ENCODE measurements at regions not wholly inside any gene's neighbourhood (a gene's known extent, or its start where the extent isn't known, plus 50 kb on each side); places are given as distances from the start of the nearest gene placed in this dataset.

DNA sequence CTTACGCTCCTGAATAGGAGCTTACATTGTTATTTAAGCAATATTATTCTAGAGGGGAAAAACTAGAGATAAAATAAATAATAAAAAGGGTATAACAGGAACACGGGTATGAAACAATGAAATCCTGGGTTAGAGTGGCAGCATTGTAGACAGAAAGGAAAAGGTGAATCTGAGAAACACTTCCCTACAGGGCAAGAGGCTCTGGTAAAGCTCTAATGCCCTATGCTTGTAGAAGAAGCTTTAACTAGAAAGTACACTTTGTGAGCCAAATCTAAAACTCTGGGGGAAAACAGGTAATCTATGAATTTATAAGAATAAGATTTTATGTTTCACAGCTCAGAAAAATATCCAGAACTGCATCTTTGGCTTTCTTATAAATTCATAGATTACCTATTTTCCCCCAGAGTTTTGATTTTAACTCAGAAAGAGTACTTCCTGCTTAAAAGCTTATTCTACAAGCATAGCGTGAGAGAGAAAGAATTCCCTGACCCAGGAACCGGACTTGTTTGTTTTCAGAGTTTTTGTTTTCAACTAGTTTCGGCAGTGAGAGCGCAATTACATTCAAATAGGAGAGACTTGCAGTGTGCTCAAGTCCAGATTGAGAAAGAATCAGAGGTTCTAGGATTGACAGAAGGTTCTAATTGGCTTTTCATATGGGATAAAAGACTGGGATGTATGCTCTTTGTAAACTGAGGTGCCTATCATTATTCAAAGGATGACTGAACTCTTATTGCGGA is 651.0 kb upstream of the RORB start:
- intact Hi-C loops (cut with DNase I) = no loop called here
- Histone ChIP-seq H3K4me1 (no peaks in the 10 kb centered on the region), H3K4me3 (no peak overlapping the region), H3K27ac (no peak overlapping the region), H3K27me3 (no peaks in the 10 kb centered on the region), H3K36me3 (replicated peaks in 1 of 2; ENCODE audit: insufficient read depth in 1 of 2, low read depth in 2 of 2) (no peaks in the 10 kb centered on the region), H3K9me3 (no peaks in the 10 kb centered on the region)
- DNase-seq (no peak), ATAC-seq (no peak)
- TF ChIP-seq, protein P1, sequence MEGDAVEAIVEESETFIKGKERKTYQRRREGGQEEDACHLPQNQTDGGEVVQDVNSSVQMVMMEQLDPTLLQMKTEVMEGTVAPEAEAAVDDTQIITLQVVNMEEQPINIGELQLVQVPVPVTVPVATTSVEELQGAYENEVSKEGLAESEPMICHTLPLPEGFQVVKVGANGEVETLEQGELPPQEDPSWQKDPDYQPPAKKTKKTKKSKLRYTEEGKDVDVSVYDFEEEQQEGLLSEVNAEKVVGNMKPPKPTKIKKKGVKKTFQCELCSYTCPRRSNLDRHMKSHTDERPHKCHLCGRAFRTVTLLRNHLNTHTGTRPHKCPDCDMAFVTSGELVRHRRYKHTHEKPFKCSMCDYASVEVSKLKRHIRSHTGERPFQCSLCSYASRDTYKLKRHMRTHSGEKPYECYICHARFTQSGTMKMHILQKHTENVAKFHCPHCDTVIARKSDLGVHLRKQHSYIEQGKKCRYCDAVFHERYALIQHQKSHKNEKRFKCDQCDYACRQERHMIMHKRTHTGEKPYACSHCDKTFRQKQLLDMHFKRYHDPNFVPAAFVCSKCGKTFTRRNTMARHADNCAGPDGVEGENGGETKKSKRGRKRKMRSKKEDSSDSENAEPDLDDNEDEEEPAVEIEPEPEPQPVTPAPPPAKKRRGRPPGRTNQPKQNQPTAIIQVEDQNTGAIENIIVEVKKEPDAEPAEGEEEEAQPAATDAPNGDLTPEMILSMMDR (IDR thresholded peaks at IDR 0.05) = no peak
- no peak for TF ChIP-seq POLR2A (IDR thresholded peaks at IDR 0.05)
- WGBS, 2 donors = 38 to 45% methylated on average over 7 of the region's 7 CpGs

DNA sequence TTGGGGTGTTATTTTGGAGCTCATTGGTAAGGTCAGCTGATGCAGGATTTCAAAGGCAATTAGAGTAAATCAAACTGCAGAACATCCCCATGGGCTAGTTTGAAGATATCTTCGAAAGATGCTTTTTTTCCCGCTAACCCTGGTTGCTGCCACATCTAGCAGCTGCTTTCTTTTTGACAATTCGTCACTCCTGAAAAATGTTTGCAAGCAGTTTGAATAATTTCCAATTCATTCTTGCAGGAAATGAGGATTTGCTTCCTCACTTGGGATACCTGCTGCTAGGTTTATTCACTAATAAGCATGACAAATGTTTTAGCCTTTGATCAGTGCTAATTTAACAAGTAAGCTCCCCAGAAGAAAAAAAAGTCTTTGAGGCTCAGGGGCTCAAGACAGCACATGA is 649.6 kb upstream of the RORB start:
- 7 to 20% methylated on average over 3 of the region's 3 CpGs for WGBS, 2 donors

DNA sequence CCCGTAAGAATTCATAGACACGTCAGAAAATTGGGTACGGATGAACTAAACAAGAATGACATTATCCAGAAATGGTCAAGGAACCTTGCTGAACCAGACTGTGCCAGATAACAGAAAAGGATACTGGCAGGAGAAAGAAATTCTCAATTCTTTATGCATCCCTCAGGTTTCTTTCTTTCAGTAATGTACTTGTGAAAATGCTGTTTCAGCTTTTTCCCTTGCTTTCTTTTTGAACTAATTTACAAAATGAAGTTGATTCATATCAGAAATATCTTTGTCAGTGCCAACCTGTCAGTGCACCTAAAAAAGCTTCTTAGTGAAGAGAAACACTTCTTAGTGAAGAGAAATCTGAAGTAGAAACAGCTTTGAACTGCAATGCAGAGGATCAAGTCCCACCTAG is 643.6 kb upstream of the RORB start:
- no peak overlapping the region for H3K4me3 ChIP-seq
- H3K27ac ChIP-seq = no peak overlapping the region
- 50 to 58% methylated on average over 3 of the region's 3 CpGs for WGBS, 2 donors
- H3K36me3 ChIP-seq (replicated peaks in 1 of 2; ENCODE audit: insufficient read depth in 1 of 2, low read depth in 2 of 2) = no peaks in the 10 kb centered on the region
- H3K9me3 ChIP-seq = no peaks in the 10 kb centered on the region
- intact Hi-C loops (cut with DNase I) = no loop called here
- no peaks in the 10 kb centered on the region for H3K27me3 ChIP-seq
- DNase-seq = no peak
- no peaks in the 10 kb centered on the region for H3K4me1 ChIP-seq
- TF ChIP-seq POLR2A (IDR thresholded peaks at IDR 0.05) = no peak
- TF ChIP-seq, protein P1 (IDR thresholded peaks at IDR 0.05) = no peak
- no peak for ATAC-seq

More for the DNA sequence above, 649.6 kb upstream of the RORB start:
- Histone ChIP-seq H3K4me3 (no peak overlapping the region), H3K9me3 (no peaks in the 10 kb centered on the region), H3K36me3 (replicated peaks in 1 of 2; ENCODE audit: insufficient read depth in 1 of 2, low read depth in 2 of 2) (no peaks in the 10 kb centered on the region), H3K27ac (no peak overlapping the region), H3K4me1 (no peaks in the 10 kb centered on the region), H3K27me3 (no peaks in the 10 kb centered on the region)
- intact Hi-C loops (cut with DNase I) = no loop called here
- TF ChIP-seq, protein P1 (IDR thresholded peaks at IDR 0.05) = no peak
- no peak for TF ChIP-seq POLR2A (IDR thresholded peaks at IDR 0.05)
- DNase-seq = no peak
- ATAC-seq = no peak

DNA sequence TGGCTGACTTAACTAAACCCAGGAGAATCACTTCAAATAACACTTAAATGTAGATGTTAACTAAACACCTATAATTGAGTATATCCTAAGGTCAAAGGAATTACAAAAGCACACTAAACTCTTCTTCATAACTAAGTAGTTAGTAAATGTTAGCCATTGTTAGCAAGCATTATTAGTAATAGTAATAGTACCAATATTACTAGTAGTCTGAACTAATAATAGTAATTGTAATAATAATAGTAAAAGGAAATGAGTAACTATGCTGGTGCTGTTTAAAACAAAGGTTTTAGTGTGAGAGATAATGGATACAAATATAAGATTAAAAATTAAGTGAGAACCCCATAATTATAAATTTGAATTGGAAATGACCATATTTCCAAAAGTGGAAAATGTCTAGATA is 641.9 kb upstream of the RORB start:
- Histone ChIP-seq H3K36me3 (replicated peaks in 1 of 2; ENCODE audit: insufficient read depth in 1 of 2, low read depth in 2 of 2) (no peaks in the 10 kb centered on the region), H3K27ac (no peak overlapping the region), H3K27me3 (no peaks in the 10 kb centered on the region), H3K4me3 (no peak overlapping the region), H3K4me1 (no peaks in the 10 kb centered on the region), H3K9me3 (no peaks in the 10 kb centered on the region)
- DNase-seq = no peak
- TF ChIP-seq, protein P1 (IDR thresholded peaks at IDR 0.05) = no peak
- no peak for TF ChIP-seq POLR2A (IDR thresholded peaks at IDR 0.05)
- no peak for ATAC-seq
- intact Hi-C loops (cut with DNase I) = no loop called here

DNA sequence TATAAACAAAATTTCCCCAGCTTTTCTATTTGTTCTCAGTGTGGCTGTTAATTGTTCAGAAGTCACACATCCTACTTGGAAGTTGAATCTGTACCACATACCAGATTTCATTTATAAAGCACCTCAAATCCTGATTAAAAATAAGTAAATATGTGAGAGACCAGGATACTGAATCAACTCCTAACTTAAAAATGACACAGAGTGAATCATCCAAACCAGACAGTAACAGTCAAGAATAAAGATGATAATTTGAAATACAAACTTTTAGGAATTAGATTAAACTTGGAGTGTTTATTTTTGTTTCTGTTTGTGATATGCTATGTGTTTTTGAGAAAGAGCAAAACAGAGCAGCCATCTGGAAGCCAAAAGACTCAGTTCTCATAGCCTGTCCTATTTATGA is 633.2 kb upstream of the RORB start:
- TF ChIP-seq, protein P1 (IDR thresholded peaks at IDR 0.05) = no peak
- no peak for TF ChIP-seq POLR2A (IDR thresholded peaks at IDR 0.05)
- no peak for DNase-seq
- no peak overlapping the region for H3K4me3 ChIP-seq
- H3K27ac ChIP-seq = no peak overlapping the region
- no peak for ATAC-seq
- H3K27me3 ChIP-seq = no peaks in the 10 kb centered on the region
- no peaks in the 10 kb centered on the region for H3K9me3 ChIP-seq
- intact Hi-C loops (cut with DNase I) = no loop called here
- H3K4me1 ChIP-seq = no peaks in the 10 kb centered on the region
- no peaks in the 10 kb centered on the region for H3K36me3 ChIP-seq (replicated peaks in 1 of 2; ENCODE audit: insufficient read depth in 1 of 2, low read depth in 2 of 2)

All from body of pancreas (tissue), 4 donors.